NB4 (cell line): ENCODE measurements at regions not wholly inside any gene's neighbourhood (a gene's known extent, or its start where the extent isn't known, plus 50 kb on each side); places are given as distances from the start of the nearest gene placed in this dataset.

ENCODE experiments used
- CTCF ChIP-seq: IDR thresholded peaks from one replicate; pipeline ENCODE4 v1.5.1; 2012; ENCODE audit warnings: low read depth, low read length
- MAX ChIP-seq: IDR thresholded peaks from 2 replicates; pipeline ENCODE4 v1.6.1; 2011; ENCODE audit warnings: low read depth, low read length
- POLR2A ChIP-seq: IDR thresholded peaks from 2 replicates; pipeline ENCODE4 v1.6.1; 2011; ENCODE audit warnings: mild to moderate bottlenecking; ENCODE audit not compliant: insufficient read length; ENCODE audit errors: extremely low read depth

GRCh38 chr20:12597551-12597950, 411.2 kb upstream of the SPTLC3 start:
- TF ChIP-seq CTCF: no peak
- TF ChIP-seq MAX: no peak
- TF ChIP-seq POLR2A: no peak
